LNCaP clone FGC (cell line): ENCODE measurements at regions not wholly inside any gene's neighbourhood (a gene's known extent, or its start where the extent isn't known, plus 50 kb on each side); places are given as distances from the start of the nearest gene placed in this dataset.
"Not testable (repeated sequence)": the region's sequence is repeated elsewhere in the genome, so short reads cannot be mapped to it uniquely, and the experiment has no call there.

Experiments used
- DNase-seq: peaks from one replicate; pipeline ENCODE4 v3.0.0-alpha.2; 2011; ENCODE audit warnings: low read depth
- H3K4me3 ChIP-seq: 2 replicates; pipeline ENCODE4 v1.5.1; 2011; ENCODE audit warnings: mild to moderate bottlenecking, low read depth, low read length, control low read depth
- CTCF ChIP-seq: IDR thresholded peaks from 2 replicates; pipeline ENCODE4 v1.5.1; 2012; ENCODE audit warnings: mild to moderate bottlenecking; ENCODE audit not compliant: control insufficient read depth, insufficient read depth; ENCODE audit errors: extremely low read depth

GRCh38 chrX:96181605-96182004 lies 503.0 kb upstream of the DIAPH2 start:
- H3K4me3 ChIP-seq: no peak overlapping the region
- TF ChIP-seq CTCF: no peak
- DNase-seq: no peak

GRCh38 chrX:96182366-96182765 lies 502.3 kb upstream of the DIAPH2 start:
- H3K4me3 ChIP-seq: no peak overlapping the region
- peak; percentile 19 for DNase-seq
- peak; percentile 76 for TF ChIP-seq CTCF

GRCh38 chrX:96183391-96183790 lies 501.3 kb upstream of the DIAPH2 start:
- H3K4me3 ChIP-seq: no peak overlapping the region
- no peak for TF ChIP-seq CTCF
- no peak for DNase-seq

GRCh38 chrX:96183843-96184242 lies 500.8 kb upstream of the DIAPH2 start:
- TF ChIP-seq CTCF: peak; percentile 56; the same call in 1 of the 2 replicates
- no peak overlapping the region for H3K4me3 ChIP-seq
- DNase-seq: no peak

GRCh38 chrX:96204928-96205327 lies 479.7 kb upstream of the DIAPH2 start:
- DNase-seq: no peak
- H3K4me3 ChIP-seq: no peak overlapping the region
- TF ChIP-seq CTCF: no peak

- no peak for TF ChIP-seq CTCF
These were observed 472.7 kb upstream of the DIAPH2 start for GRCh38 chrX:96211953-96212352.

GRCh38 chrX:96214681-96215080 lies 470.0 kb upstream of the DIAPH2 start:
- not testable (repeated sequence) for H3K4me3 ChIP-seq, DNase-seq

More at GRCh38 chrX:96211953-96212352, 472.7 kb upstream of the DIAPH2 start:
- H3K4me3 ChIP-seq: no peak overlapping the region
- no peak for DNase-seq
